ENCODE measurements at regions not wholly inside any gene's neighbourhood (a gene's known extent, or its start where the extent isn't known, plus 50 kb on each side); places are given as distances from the start of the nearest gene placed in this dataset. TPM values are rescaled to one million over a fixed set of nuclear protein-coding genes. Genes with fewer than 3 reads are reported as not detected.
A peak's percentile ranks its signal among the peaks of the same experiment; 100 is the strongest.

- no peak for DNase-seq
These were observed 54.1 kb upstream of the RAB6C start for GRCh38 chr2:129925381-129925780.

DNA sequence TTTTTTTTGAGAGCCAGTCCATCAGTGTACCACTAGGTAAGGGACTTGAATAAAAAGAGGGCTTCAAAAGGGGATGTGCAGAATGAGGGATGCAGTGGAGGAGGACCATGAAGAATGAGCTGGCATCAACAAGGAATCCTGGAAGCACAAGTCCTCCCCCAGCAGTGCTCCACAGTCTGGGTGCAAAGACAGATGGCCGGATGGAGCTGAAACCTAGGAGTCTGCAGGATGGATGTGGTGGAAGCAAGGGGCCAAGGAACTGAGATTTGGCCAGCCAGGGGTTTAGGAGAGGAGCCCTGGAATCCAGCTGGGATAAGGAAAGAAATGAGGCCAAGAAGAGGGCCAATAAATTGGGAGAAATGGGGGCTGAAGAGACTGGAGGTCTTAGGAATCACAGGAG is 51.8 kb upstream of the RAB6C start:
- no peak for DNase-seq

GRCh38 chr2:129929321-129930290 is 49.9 kb upstream of the RAB6C start:
- peak; percentile 26 for DNase-seq

Small RNA genes in the stretch of these regions (small RNA-seq; reads per million reads assigned to genes)
- not detected for gene RNA5SP103 (ENCODE audit: low replicate concordance)
